HG03175 (cell line): ENCODE measurements at regions not wholly inside any gene's neighbourhood (a gene's known extent, or its start where the extent isn't known, plus 50 kb on each side); places are given as distances from the start of the nearest gene placed in this dataset.

Experiments used
- ATAC-seq: cut with Tn5 transposase; IDR thresholded peaks from one replicate; pipeline ENCODE4 v1.9.1; 2021; ENCODE audit warnings: mild to moderate bottlenecking, moderate library complexity; ENCODE audit not compliant: unreplicated experiment

DNA sequence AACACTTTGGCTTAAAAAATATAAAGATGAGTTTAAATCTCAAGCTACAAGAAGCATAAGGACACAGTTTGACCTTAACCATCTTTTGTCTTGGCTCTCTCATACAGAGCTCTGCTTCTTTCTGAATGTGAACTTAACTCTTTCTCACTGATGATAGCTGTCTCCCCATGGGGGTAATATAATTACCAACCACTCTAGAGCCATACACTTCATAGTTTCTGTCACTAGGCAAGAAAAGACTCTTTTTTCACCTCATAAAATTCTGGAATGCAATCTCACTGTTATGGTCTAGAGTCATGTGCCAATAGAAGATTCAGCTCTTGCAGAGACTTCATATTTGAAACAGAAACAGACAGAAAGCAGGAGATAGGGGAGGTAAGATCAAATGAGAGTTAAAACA lies 481.7 kb upstream of the AGA start:
- no peak for ATAC-seq

DNA sequence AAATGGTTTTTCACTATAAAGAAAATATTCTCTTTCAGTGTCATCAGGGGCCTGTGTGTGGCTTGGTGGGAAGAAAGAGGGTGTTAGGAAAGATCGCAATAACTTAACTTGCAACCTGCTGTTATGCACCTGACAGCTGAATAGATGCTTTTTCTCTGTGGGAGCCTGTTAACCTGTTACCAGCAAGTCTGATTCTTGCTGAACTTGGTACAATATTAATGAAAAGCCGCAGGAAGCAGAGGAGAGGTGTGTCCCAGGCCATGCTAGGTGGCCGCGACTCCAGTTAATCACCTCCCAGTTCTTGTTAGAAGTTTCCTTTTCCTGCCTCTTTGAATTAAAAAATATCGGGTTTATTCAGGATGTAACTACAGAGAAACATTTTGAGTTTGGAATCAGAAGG lies 494.8 kb upstream of the AGA start:
- ATAC-seq = no peak

DNA sequence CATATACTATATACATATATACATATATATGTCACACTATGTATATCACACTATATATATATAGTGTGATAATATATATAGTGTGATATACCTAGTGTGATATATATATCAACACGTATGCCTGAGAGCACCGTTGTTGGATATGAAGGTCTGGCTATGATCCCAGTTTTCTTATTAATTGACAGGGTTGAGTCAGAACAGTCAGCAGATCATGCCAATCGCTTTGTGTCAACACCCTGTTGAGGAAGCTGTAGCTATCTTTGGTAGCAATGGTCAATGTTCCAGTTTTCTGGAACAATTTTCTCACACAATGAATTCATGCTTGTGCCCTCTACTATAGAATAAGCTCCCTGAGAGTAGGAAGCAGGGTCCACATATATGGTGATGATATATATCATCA lies 496.0 kb upstream of the AGA start:
- no peak for ATAC-seq

DNA sequence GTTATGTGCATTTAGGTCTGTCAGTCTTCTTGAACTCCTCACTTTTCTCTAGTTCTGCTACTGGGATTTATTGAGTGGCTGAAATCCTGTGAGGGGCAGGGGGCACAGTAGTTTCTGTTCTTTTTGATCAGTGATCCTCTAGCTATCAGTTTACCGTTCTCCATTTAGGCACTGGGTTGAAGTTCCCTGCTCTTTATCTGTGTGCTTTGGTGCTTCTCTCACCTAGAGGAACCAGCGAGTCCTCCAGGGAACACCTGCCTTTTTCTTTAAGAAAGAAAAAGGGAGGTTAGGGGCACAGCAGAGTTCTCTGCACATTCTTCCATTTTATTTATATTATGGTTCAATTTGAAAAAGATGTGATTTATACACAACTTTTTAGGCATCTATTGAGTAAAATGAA lies 503.0 kb upstream of the AGA start:
- ATAC-seq = no peak

DNA sequence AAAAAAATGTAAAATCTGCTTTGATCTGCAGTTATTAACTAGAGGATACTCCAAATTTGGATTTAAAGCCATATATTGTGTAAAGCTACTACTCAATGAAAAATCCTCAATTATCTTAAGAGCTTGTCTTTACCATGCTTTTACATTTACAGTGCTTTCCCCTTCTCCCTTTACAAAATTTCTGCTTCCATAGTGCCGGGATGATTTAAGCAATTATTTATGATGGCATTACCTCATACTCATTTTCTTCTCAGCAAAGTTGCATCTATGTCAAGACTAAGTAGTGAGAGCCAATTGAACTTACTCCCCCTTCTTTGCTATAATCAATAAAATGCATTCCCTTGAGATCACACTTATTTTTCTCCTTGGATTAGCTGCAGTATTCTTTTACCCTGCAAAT lies 505.4 kb upstream of the AGA start:
- no peak for ATAC-seq

DNA sequence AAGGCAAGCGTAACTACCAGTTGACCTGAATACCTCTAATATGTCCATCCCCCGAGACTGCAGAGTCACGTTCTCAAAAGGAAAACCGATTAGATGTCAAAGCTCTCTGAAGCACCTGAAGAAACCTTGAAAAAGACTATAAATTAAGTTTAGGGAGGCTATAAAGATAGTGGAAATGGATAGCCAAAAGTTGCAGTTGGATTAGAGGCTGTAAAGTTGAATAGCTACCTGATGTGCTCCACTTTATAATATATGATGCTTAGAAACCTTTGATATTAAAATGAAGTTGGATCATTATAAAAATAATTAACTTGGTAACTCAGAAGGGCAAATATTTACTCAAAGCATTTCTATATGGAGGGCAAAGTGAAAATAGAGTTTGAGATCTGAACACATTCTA lies 506.6 kb upstream of the AGA start:
- ATAC-seq = no peak

DNA sequence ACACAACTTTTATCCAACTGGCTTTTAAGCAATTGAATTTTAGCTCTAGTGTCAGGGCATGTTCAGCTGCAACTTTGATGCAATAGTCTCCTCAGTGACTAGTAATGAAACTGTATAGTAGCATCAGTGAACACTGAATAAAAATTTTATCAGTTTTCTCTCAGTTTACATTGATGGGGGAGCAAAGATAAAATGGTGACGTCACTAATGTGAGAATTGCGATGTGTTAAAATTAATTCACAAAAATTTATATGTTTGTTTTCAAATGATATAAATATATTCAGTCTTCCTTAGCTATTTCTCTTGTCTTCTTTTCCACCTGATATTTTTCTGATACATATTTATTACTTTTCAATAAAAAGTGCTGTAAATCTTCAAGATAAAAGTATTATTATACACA lies 508.8 kb upstream of the AGA start:
- no peak for ATAC-seq

DNA sequence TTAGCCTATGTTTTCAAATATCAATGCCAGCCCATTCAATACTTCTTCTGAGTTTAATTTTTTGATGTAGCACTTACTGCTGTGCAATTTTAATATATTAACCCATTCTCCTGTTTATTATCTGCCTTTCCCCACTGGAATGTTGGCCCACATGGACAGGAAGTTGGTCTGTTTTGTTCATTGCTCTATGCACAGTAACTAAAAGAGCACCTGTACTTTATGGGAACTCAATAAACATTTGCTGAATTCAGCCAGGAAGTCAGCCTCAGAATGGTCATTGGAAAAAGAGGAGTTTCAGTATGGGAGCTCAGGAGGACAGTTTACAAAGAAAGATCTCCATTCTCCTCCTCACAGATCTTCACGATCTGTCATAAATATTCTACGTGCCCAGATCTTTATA lies 510.5 kb upstream of the AGA start:
- ATAC-seq = no peak

DNA sequence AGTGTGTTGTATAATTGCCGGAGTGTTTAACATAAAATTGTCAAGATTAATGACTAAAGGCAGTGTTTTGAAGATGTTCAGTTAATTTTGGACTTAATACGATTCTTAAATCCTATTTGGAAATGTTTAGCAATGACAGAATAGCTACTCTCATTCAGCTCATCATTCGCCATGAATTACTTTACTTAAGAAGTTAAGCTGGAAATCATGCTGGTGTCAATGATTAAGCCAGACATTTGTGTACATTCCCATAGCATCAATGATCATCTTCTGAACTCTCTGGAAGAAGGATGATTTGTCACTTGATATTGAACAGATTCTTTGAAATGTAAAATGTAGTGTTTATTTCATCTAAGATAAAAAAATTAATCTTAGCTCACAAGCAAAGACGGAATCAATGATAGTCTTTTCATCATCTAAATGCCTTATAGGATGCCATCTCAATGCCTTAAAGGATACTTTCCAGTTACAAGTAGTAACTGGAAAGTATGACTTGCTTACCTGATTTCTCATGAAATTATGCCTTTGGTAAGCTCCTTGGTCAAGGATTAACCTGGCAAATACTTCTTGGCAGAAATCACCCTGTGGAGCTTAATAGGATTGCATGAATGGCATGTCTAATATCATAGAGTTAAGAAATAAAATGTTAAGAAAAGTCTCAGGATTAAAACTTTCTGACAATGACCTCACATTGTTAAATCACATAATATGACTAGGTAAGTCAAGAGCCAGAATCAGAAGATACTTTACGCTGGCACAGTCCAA lies 515.5 kb upstream of the AGA start:
- no peak for ATAC-seq

DNA sequence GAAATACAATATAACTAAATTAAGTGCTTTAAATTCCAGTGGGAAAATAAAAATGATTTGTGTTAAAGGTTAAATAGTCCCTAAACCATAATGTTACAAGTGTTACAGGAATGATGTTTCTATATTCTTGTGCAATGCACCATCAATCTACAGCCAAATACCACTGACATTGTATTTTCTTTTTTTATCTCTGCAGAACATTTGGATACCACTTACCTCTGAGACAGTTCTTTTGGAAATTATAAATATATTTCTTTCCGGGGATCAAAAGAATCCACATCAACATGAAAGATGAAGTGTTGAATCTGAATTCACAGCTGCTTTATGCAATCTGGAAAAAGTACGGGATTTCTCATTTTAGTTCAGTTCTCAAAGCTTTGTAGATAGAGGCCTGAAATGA lies 518.3 kb upstream of the AGA start:
- no peak for ATAC-seq

DNA sequence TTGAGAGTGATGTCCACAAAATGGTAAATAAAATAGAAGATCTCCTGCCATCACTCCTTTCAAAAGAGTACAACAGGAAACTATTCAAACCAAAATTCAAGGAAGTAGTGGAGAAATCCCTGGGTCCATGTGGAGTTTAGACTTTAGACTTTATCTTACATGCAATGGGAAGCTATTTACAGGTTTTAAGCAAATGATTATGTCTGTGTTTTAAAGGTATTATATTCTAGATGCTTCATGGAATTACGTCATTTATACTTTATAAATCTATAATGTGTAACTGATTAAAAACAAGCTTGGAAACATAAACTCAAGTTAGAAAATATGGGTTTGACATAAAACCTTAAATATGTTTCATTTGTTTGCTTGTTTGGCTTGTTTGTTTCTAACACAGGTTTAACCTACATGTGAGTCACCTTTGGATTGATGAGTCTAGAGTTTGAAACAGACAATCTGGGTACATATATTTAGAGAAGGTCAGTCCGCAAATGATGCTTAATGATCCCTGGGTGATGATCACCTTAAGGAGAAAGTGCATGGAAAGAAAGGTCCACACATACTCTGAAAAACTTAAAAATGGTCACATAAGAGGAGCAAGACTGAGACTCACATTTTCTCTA lies 519.6 kb upstream of the AGA start:
- ATAC-seq = no peak

DNA sequence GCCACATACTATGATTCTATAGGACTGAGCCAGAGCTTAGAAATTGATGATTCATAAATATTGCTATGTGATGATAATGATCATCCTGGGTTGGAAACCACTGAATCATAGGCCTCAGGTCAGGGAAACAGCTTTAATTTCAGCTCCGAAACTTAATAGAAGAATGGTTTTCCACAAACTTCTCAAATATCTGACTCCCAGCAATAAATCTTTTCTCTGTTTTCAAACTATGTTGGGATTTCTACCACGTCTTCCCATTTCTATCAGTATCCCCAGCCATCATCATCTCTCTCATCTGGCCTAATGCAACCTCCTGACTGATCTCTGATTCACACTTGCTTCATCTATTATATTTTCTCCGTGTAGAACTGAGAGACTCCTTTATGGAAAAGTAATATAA lies 521.8 kb upstream of the AGA start:
- no peak for ATAC-seq

DNA sequence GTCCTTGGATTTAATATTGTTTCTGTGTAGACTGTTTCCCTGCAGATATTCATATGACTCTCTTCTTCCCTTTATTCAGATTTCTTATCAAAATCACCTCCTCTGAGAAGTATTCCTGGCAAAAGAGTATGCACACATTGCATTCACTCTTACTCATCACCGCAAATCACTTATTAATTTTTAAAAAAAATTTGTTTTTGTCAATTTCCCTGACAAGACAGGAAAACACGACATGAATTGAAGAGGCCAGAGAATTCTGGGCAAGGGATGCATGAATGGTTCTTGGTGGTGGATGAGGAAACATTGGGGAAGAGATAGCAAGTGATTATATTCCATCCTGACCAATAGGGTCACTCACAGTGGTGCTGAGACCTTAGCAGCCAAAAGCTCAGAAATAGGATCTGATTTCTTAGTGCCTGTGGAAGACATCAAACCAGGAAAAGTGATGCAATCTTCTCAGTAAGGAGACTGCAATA lies 522.5 kb upstream of the AGA start:
- ATAC-seq = no peak

DNA sequence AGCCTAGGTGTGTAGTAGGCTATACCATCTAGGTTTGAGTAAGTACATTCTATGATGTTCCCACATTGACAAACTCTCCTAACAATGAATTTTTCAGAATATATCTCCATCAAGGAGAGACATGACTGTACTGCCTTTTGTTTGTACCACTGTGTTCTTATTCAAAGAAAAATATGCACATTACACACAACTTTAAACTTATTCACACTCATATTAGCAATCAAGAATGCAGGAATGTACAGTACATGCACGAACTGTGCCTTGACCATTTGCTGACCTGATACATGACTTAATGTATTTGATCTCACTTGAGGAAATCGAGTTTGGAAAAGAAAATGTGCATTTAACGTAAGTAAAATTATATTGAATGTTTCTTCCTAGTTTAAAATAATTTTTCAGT lies 525.1 kb upstream of the AGA start:
- no peak for ATAC-seq

DNA sequence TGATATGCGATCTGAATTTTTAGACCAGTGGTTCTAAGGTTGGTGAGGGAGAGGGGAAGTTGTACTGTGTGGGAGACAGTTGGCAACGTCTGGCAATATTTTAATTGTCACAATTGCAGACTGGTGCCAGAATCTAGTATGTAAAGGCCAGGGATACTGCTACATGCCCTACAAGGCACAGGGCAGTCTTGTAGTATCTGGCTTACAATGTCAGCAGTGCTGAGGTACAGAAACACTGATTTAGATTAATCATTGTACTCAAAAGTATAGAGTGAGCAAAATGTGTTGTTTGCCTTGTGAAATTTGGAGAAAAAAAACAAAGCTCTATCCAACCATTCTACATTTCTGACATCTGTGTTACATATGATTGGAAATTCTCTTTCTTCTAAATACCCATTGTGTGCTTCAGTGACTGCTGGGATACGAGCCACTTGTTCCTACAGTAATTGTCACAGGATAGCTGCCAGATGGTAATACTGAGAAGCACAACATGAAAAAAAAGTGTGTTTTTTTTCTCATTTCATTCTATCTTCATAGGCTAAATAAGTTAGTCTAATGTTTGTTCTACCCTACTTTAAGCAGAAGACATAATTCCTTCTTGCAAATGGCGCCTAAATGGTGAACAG lies 526.7 kb upstream of the AGA start:
- ATAC-seq = no peak

DNA sequence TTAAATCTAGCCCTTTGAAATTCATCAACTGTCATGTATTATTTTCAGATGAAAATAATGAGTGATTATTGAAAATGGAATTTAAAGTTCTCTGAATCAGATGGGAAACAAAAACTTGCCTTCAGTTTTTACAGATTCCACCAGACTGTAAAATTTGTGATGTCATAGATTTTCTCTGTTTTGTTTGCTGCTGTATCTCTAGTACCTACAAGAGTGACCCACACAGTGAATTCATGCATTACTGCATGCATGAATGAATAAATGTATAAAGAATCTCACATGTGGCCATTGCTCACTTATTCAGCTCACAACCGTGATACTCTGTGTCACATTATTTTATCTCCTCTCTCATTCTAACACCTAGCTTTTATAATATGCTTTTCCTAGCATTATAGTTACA lies 532.2 kb upstream of the AGA start:
- ATAC-seq = no peak

DNA sequence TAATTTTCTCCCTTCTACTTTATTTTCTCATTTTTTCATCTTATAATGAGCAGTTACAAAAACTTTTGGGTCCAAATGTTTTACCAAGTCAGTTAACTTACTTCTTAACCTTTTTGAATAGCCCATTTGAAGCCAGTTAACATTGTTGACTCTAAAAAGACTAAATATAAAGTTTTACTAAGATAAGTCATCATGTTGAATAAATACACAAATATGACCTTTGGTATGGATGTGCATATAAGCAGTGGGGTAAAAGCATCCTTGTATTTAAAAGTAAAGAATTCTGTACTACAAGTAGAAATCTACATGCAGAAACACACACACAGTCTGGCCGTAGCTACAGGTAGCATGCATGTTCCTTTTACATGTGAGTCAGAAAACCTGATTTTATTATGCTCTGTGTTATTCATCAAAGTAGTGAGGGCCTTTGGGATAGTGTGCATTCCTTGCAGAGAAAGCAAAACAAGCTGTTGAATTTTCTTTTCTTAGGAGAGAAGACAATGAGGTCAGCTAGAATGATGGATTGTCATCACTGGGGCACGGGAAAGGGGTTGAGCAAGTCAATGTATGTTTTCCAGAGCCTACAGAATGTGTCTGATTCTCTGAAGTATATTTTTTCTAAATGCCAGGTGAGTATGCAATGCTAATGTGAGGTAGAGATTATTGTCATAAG lies 533.2 kb upstream of the AGA start:
- no peak for ATAC-seq

DNA sequence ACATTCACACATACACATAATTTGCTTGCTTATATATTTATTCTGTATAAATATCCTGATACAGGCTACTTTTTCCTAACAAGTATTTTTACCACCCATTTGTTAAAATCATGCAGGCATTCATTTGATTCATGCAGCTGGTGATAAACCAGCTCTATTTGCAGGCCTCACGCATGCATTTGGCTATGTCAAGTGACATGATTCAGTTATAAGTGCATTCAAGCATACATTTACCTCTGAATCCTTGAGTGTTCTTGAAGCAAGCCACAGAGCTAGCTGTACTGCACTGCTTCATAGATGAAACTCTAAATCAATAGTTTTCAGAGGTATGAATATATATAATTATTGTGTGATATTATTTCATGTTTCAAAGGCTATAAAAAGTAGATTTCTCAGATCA lies 544.0 kb upstream of the AGA start:
- no peak for ATAC-seq

DNA sequence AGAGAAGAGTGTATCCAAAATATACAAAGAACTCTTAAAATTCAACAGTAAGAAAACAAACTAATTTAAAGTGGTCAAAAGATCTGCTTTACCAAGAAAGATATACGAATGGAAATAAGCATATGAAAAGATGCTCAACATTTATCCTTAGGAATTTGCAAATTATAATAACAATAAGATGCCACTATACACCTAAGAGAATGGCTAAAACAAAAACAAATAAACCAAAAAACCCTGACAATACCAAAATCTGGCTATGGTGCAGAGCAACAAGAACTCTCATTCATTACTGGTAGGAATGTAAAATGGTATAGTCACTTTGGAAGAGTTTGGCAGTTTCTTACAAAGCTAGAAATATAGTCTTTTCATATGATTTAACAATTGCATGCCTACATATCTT lies 545.7 kb upstream of the AGA start:
- ATAC-seq = no peak

DNA sequence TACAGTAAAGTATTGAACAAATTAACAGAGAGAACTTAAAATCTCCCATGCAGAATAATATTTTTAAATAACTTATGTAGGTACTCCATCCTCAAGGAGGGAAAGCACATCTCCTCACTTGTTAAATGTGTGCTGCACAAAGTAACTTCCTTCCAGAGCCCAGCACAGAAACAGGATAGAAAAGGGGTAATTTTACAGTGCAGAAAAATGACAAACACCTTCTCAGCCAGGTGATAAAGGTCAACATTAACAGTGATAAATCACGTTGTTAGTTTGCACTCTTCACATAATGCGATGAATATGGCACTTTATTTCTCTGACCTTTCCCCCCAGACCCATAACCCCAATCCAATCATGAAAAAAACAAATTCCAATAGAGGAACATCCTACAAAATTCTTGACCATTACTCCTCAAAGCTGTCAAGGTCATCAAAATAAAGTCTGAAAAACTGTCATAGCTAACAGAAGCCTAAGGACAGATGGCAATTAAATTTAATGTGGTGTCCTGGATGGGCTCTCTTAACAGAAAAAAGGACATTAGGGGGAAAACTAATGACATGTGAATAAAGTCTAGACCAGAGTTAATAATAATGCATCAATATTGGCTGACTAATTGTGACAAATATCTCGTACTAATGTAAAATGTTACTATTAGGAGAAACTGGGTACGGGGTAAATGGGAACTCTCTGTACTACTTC lies 547.4 kb upstream of the AGA start:
- no peak for ATAC-seq

DNA sequence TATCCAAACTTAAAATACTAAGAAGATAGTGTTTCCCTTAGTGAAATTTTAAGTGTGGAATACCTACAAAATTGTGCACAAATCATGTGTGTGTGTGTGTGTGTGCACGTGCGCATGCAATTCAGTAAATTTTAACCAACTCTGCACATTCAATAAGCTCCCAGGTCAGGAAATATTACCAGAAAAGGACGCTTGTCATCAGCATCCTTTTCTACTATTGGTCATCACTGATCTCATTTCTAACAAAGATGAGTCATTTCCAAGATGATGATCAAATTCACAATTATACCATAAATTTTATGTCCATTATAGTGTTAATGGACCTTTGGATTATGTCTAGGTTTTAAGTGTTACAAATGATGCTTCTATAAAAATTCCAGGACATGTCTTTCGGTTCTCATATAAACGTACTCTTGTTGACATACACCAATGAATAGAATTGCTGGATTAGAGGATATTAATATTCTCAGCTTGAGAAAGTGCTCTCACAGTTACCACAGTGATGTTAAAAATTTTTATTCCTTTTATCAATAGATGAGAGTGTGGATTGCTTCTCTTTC lies 560.9 kb upstream of the AGA start:
- ATAC-seq = no peak
